SK-N-MC (cell line): ENCODE measurements at regions not wholly inside any gene's neighbourhood (a gene's known extent, or its start where the extent isn't known, plus 50 kb on each side); places are given as distances from the start of the nearest gene placed in this dataset.

Experiments
- DNase-seq: peaks from one replicate; pipeline ENCODE4 v3.0.0-alpha.2; 2011; ENCODE audit warnings: low read depth, low spot score
- H3K27ac ChIP-seq: fragments of 200-600 bp; sonication (generic); 2 replicates; pipeline ENCODE4 v1.5.1; 2016; ENCODE audit warnings: mixed run types
- H3K36me3 ChIP-seq: fragments of 200-600 bp; sonication (generic); 2 replicates; pipeline ENCODE4 v1.6.1; 2017; ENCODE audit warnings: antibody characterized with exemption, low read length, mixed read lengths; ENCODE audit not compliant: insufficient read depth
- H3K4me3 ChIP-seq: fragments of 200-600 bp; sonication (generic); 2 replicates; pipeline ENCODE4 v1.5.1; 2016
- H3K9ac ChIP-seq: fragments of 200-600 bp; sonication (generic); 2 replicates; pipeline ENCODE4 v1.8.0; 2017; ENCODE audit warnings: mixed run types, mixed read lengths; ENCODE audit not compliant: insufficient read length
- H3K9me3 ChIP-seq: fragments of 200-600 bp; sonication (generic); 2 replicates; pipeline ENCODE4 v1.6.1; 2017; ENCODE audit warnings: low read depth, mild to moderate bottlenecking, antibody characterized with exemption, low read length, moderate library complexity, mixed read lengths
- EZH2 ChIP-seq: fragments of 200-600 bp; sonication (generic); IDR thresholded peaks from one replicate; pipeline ENCODE4 v1.6.1; 2017; ENCODE audit warnings: antibody characterized with exemption
- FOXP2 ChIP-seq: optimal IDR thresholded peaks from 2 replicates; pipeline ENCODE3; 2011; ENCODE audit warnings: mild to moderate bottlenecking, moderate library complexity; ENCODE audit not compliant: insufficient read depth; ENCODE audit errors: extremely low read length, control extremely low read depth
- POLR2AphosphoS5 ChIP-seq: IDR thresholded peaks from 2 replicates; pipeline ENCODE4 v1.6.1; 2012; ENCODE audit warnings: mild to moderate bottlenecking, low read depth, low read length, borderline replicate concordance

DNA sequence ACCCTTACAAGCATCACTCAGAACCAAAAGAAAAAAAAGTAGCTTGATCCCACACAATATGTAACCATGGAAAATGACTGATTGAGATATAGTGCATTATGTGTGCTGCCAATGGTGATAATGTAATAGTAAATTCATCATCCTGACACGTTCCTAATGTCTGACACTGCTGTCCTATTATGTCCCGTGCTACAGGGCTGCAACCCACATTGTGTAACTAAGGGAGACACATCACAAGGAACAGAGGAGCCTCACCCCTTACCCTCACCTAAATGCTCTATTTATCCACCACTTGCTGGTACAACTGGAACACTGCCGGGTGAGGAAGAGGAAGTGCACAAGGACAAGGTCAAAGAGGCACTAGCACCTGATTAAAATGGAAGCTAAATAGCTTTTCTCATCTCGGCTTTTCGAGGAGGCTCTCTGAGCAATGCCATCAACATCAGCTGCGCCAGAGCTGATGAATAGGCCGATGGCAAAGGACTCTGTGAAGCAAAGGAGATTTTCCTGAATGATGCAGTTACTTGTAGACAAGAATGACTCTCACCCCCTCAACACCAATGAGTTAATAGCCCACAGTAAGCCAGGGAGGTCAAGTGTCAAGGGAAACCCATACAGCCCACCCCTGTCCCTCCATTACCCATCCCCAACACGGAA, 181.6 kb downstream of the HNRNPD start:
- peak overlapping the region; percentile 91 for H3K27ac ChIP-seq
- H3K4me3 ChIP-seq, result no peak overlapping the region
- no peak for DNase-seq
- no peak overlapping the region for H3K9ac ChIP-seq
- TF ChIP-seq EZH2 (no peak), POLR2AphosphoS5 (no peak), FOXP2 (no peak)
- H3K9me3 ChIP-seq, result no peaks in the 10 kb centered on the region
- no peaks in the 10 kb centered on the region for H3K36me3 ChIP-seq

- Histone ChIP-seq H3K36me3 (no peaks in the 10 kb centered on the region), H3K9me3 (no peaks in the 10 kb centered on the region), H3K4me3 (peak overlapping the region; percentile 55), H3K27ac (peak overlapping the region; percentile 94), H3K9ac (peak overlapping the region; percentile 8)
- peak; percentile 76 for DNase-seq
- no peak for TF ChIP-seq EZH2
- peak; percentile 63; the same call in 1 of the 2 replicates for TF ChIP-seq POLR2AphosphoS5
Observed at GRCh38 chr4:82181789-82182188, 192.0 kb downstream of the HNRNPD start.

DNA sequence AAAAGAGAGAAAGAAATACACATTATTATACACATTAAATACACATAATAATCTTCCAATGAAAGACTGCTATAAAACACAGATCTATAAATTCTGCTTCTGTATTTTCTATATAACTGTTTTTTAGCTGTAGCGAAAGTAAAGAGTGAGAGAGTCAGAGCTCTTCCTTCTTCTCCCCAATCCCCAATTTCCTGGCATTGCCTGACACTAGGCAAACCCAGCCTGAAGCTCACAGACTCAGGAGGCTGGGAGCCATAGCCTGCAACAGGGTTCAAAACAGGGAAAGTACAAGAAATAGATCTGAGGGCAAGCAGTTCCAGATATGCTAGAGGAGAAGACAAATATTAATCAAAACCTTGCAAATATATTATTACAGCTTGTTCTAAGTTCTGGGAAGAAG, 201.6 kb downstream of the HNRNPD start:
- DNase-seq, result peak; percentile 88
- H3K9ac ChIP-seq, result peak overlapping the region; percentile 80
- H3K36me3 ChIP-seq, result peaks cover 16% of the 10 kb centered on the region
- peaks cover 8% of the 10 kb centered on the region for H3K9me3 ChIP-seq
- H3K27ac ChIP-seq, result peak overlapping the region; percentile 100
- H3K4me3 ChIP-seq, result peak overlapping the region; percentile 67
- TF ChIP-seq FOXP2, result no peak
- peak; percentile 66; the same call in 1 of the 2 replicates for TF ChIP-seq POLR2AphosphoS5
- no peak for TF ChIP-seq EZH2

GRCh38 chr4:82171531-82172155, 202.1 kb downstream of the HNRNPD start:
- no peak for TF ChIP-seq EZH2
- no peak for TF ChIP-seq POLR2AphosphoS5
- TF ChIP-seq FOXP2, result no peak
- Histone ChIP-seq H3K4me3 (peak overlapping the region; percentile 64), H3K36me3 (peaks cover 16% of the 10 kb centered on the region), H3K9me3 (peaks cover 8% of the 10 kb centered on the region), H3K9ac (peak overlapping the region; percentile 53), H3K27ac (peak overlapping the region; percentile 100)
- DNase-seq, result peak; percentile 97

- Histone ChIP-seq H3K4me3 (no peak overlapping the region), H3K9ac (no peak overlapping the region), H3K36me3 (no peaks in the 10 kb centered on the region), H3K27ac (no peak overlapping the region), H3K9me3 (no peaks in the 10 kb centered on the region)
- TF ChIP-seq EZH2 (no peak), POLR2AphosphoS5 (no peak), FOXP2 (no peak)
- no peak for DNase-seq
Observed at GRCh38 chr4:82149750-82150149, 224.0 kb downstream of the HNRNPD start.

GRCh38 chr4:82145850-82146249, 227.9 kb downstream of the HNRNPD start:
- no peaks in the 10 kb centered on the region for H3K9me3 ChIP-seq
- DNase-seq, result no peak

GRCh38 chr4:82140422-82140821, 233.4 kb downstream of the HNRNPD start:
- Histone ChIP-seq H3K9ac (no peak overlapping the region), H3K4me3 (no peak overlapping the region), H3K36me3 (no peaks in the 10 kb centered on the region), H3K9me3 (no peaks in the 10 kb centered on the region), H3K27ac (no peak overlapping the region)
- no peak for TF ChIP-seq POLR2AphosphoS5
- TF ChIP-seq EZH2, result no peak
- no peak for TF ChIP-seq FOXP2
- no peak for DNase-seq

More at GRCh38 chr4:82145850-82146249, 227.9 kb downstream of the HNRNPD start:
- H3K4me3 ChIP-seq, result no peak overlapping the region
- H3K27ac ChIP-seq, result peak overlapping the region; percentile 74
- no peaks in the 10 kb centered on the region for H3K36me3 ChIP-seq
- H3K9ac ChIP-seq, result peak overlapping the region; percentile 17
- no peak for TF ChIP-seq EZH2
- TF ChIP-seq FOXP2, result no peak
- TF ChIP-seq POLR2AphosphoS5, result no peak

DNA sequence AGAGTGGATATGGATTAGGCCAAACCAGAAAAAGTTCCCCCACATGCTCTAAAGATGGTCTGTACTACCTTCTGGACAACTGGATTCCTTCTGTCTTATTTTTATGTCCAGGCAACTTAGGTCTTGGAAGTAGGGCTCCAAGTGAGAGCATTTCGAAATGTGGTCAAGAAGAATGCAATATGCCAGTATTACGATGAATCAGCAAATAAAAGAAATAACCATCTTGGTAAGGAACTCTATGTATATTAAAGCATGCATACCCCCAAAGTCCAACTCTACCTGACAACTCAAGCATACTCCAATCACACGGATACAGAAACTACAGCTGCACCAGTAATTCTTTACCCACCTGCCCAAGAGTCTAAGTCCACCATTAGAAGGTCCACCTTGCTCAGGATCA, 234.5 kb downstream of the HNRNPD start:
- no peak overlapping the region for H3K9ac ChIP-seq
- H3K27ac ChIP-seq, result no peak overlapping the region
- no peak for DNase-seq
- TF ChIP-seq POLR2AphosphoS5 (no peak), EZH2 (no peak), FOXP2 (no peak)
- no peaks in the 10 kb centered on the region for H3K9me3 ChIP-seq
- no peaks in the 10 kb centered on the region for H3K36me3 ChIP-seq
- no peak overlapping the region for H3K4me3 ChIP-seq

DNA sequence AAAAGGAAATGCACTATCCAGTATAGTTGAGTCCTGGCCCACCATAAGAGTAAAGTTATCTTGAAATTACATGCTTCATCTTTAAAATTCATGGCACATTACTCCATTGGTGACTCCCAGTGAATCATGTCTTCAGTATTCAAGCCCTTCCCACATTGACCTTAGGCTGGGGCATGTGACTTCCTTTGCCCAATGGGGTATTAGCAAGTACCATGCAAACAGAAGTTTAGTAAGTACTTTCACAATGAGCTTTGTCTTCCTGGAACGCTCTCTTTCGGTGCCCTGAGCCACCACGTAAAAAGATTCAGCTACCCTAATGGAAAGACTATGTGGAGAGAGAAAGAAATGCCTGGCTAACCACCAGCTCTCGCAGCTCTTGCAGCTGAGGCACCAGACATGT, 235.4 kb downstream of the HNRNPD start:
- no peak overlapping the region for H3K9ac ChIP-seq
- no peaks in the 10 kb centered on the region for H3K9me3 ChIP-seq
- no peak overlapping the region for H3K4me3 ChIP-seq
- no peaks in the 10 kb centered on the region for H3K36me3 ChIP-seq
- H3K27ac ChIP-seq, result no peak overlapping the region
- DNase-seq, result no peak
- TF ChIP-seq POLR2AphosphoS5 (no peak), FOXP2 (no peak), EZH2 (no peak)
